Panc1 (cell line): ENCODE measurements at regions not wholly inside any gene's neighbourhood (a gene's known extent, or its start where the extent isn't known, plus 50 kb on each side); places are given as distances from the start of the nearest gene placed in this dataset.

Source experiments
- CTCF ChIP-seq: fragments of 450-650 bp; IDR thresholded peaks from 2 replicates; pipeline ENCODE4 v1.5.1; 2017; ENCODE audit warnings: mild to moderate bottlenecking
- REST ChIP-seq, 2 experiments: IDR thresholded peaks; 2 replicates each; pipeline ENCODE4 v1.6.1; 2011 to 2012; ENCODE audit warnings: low read depth in 2 of 2, control low read depth in 1 of 2, low read length in 1 of 2, mild to moderate bottlenecking in 1 of 2, moderate library complexity in 1 of 2; ENCODE audit not compliant: insufficient read depth in 1 of 2

DNA sequence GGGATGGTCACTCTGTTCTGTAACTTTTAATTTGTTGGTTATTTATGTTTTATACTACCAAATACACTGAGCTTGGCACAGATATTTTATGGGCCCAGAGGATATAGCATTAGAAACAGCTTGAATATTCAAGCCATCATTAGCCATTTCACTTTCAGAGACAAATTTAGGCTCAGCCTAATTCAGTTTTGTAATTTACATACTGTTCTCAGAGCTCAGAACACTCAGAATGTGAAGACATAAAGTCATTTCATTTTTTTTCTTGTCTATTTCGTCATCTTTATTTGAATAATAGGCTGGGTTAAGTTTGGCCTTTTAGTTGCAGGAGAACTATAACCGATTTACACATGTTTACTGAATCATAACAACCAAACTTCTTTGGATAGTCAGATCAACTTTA, 361.7 kb downstream of the SNAPC1 start:
- no peak for TF ChIP-seq CTCF
- TF ChIP-seq REST (IDR thresholded peaks at IDR 0.05; ENCODE audit: insufficient read depth in 1 of 2, low read depth in 2 of 2, low read length in 1 of 2) = no peak
